Liver (tissue), 8 donors: ENCODE measurements at regions not wholly inside any gene's neighbourhood (a gene's known extent, or its start where the extent isn't known, plus 50 kb on each side); places are given as distances from the start of the nearest gene placed in this dataset.
A peak's percentile ranks its signal among the peaks of the same experiment; 100 is the strongest.

Source experiments
- DNase-seq: peaks from one replicate; pipeline ENCODE4 v3.0.0-alpha.2; 2017; ENCODE audit warnings: low spot score
- H3K27ac ChIP-seq, 2 donors: one replicate each; pipeline ENCODE4 v1.7.0; 2013; ENCODE audit warnings: inconsistent platforms in 2 of 2, low read length in 2 of 2, control low read depth in 1 of 2, low read depth in 1 of 2, mild to moderate bottlenecking in 1 of 2
- H3K27me3 ChIP-seq, 4 donors: one replicate each; pipeline versions ENCODE4 v1.6.1 to v1.7.0; 2013; ENCODE audit warnings: low read length in 3 of 4, inconsistent platforms in 1 of 4, mild to moderate bottlenecking in 1 of 4, moderate library complexity in 1 of 4; ENCODE audit not compliant: control insufficient read depth in 4 of 4, insufficient read depth in 4 of 4
- H3K36me3 ChIP-seq, 4 donors: one replicate each; pipeline versions ENCODE4 v1.6.1 to v1.7.0; 2013; ENCODE audit warnings: low read length in 3 of 4, mild to moderate bottlenecking in 3 of 4, low read depth in 1 of 4, moderate library complexity in 1 of 4; ENCODE audit not compliant: control insufficient read depth in 4 of 4, insufficient read depth in 3 of 4
- H3K4me1 ChIP-seq, 4 donors: one replicate each; pipeline versions ENCODE4 v1.6.1 to v1.7.0; 2013; ENCODE audit warnings: low read length in 3 of 4, mild to moderate bottlenecking in 3 of 4, moderate library complexity in 1 of 4; ENCODE audit not compliant: control insufficient read depth in 4 of 4, insufficient read depth in 4 of 4
- H3K4me3 ChIP-seq, 3 donors: one replicate each; pipeline versions ENCODE4 v1.6.1 to v1.7.0; 2013; ENCODE audit warnings: low read length in 3 of 3, control low read depth in 1 of 3, low read depth in 1 of 3, mild to moderate bottlenecking in 1 of 3
- H3K9ac ChIP-seq, 2 donors: one replicate each; pipeline ENCODE4 v1.7.0; 2013; ENCODE audit warnings: low read length in 2 of 2, mild to moderate bottlenecking in 2 of 2, moderate library complexity in 2 of 2, control low read depth in 1 of 2, low read depth in 1 of 2
- H3K9me3 ChIP-seq, 4 donors: one replicate each; pipeline versions ENCODE4 v1.6.1 to v1.7.0; 2013; ENCODE audit warnings: low read length in 3 of 4; ENCODE audit not compliant: control insufficient read depth in 4 of 4
- FOXA1 ChIP-seq: IDR thresholded peaks from 2 replicates; pipeline ENCODE4 v1.6.1; 2016; ENCODE audit warnings: antibody characterized with exemption
- FOXA2 ChIP-seq: IDR thresholded peaks from 2 replicates; pipeline ENCODE4 v1.6.1; 2016; ENCODE audit warnings: antibody characterized with exemption
- HNF4A ChIP-seq, 2 donors: conservative IDR thresholded peaks; 2 replicates each; pipeline ENCODE4 v1.6.1; 2016; ENCODE audit warnings: antibody characterized with exemption in 2 of 2, mild to moderate bottlenecking in 2 of 2
- NR2F2 ChIP-seq: IDR thresholded peaks from 2 replicates; pipeline ENCODE4 v1.6.1; 2016; ENCODE audit warnings: antibody characterized with exemption
- RAD21 ChIP-seq, 2 donors: IDR thresholded peaks; 2 replicates each; pipeline ENCODE4 v1.6.1; 2016; ENCODE audit warnings: antibody characterized with exemption in 2 of 2, mild to moderate bottlenecking in 2 of 2
- SP1 ChIP-seq: IDR thresholded peaks from 2 replicates; pipeline ENCODE4 v1.6.1; 2018; ENCODE audit warnings: antibody characterized with exemption, mild to moderate bottlenecking
- TAF1 ChIP-seq: conservative IDR thresholded peaks from 2 replicates; pipeline ENCODE4 v1.6.1; 2016; ENCODE audit warnings: antibody characterized with exemption, mild to moderate bottlenecking
- WGBS: extraction: QIAGEN DNeasy Blood & Tissue Kit; methylation state at CpG from one replicate; pipeline ENCODE4 v1.1.7; 2013; 5-methylcytosine and 5-hydroxymethylcytosine counted together
- TF ChIP-seq, protein P1 (sequence below): IDR thresholded peaks from 2 replicates; pipeline ENCODE4 v1.6.1; 2016; ENCODE audit warnings: antibody characterized with exemption
- TF ChIP-seq, protein P2 (sequence below): fragments of 150-350 bp; IDR thresholded peaks from 2 replicates; pipeline ENCODE4 v1.5.1; 2017; ENCODE audit warnings: improper control_type of control experiment, low read depth, low read length; ENCODE audit not compliant: missing input control
- TF ChIP-seq, protein P3 (sequence below): IDR thresholded peaks from 2 replicates; pipeline ENCODE4 v1.6.1; 2016; ENCODE audit warnings: antibody characterized with exemption
- TF ChIP-seq, protein P4 (sequence below): IDR thresholded peaks from 2 replicates; pipeline ENCODE4 v1.6.1; 2016; ENCODE audit warnings: antibody characterized with exemption, mild to moderate bottlenecking
- donor health status: healthy.
- donor health status: healthy.
- donor health status: healthy.
- donor health status: healthy.
- donor health status: healthy.

DNA sequence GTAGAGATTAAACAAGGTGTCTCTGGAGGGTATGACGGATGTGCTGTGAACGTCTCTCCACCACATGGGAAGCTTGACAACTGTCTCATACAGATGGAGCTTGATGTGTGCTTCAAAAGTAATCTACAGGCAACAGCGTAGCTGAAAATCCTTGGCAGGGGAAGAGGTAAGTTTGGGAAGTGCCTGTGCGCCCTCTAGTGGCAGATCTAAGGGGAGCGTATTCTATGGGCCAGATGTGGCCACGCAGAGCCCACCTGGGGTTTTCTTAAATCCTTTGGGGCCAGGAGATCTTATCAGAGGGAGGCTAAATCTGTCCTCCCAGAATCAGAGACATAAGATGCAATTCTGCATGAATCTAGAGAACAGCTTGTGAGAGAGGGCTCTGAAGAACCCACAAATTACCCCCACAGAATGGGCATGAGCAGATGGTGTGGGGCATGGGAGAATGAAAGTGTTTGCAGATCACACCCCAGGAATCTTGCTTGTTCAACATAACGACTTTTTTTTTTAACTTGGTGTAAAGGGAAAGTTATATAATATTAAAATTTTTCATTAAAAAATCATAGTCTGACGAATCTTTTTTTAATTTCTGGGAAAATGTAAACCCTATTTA lies 91.2 kb upstream of the MPP7 start:
- no peaks in the 10 kb centered on the region for H3K4me1 ChIP-seq
- 12% methylated on average over 8 of the region's 8 CpGs for WGBS
- TF ChIP-seq, protein P1, sequence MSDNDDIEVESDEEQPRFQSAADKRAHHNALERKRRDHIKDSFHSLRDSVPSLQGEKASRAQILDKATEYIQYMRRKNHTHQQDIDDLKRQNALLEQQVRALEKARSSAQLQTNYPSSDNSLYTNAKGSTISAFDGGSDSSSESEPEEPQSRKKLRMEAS, result no peak
- TF ChIP-seq RAD21 (IDR thresholded peaks at IDR 0.05), result peak; percentile 78 to 85
- TF ChIP-seq, protein P2, sequence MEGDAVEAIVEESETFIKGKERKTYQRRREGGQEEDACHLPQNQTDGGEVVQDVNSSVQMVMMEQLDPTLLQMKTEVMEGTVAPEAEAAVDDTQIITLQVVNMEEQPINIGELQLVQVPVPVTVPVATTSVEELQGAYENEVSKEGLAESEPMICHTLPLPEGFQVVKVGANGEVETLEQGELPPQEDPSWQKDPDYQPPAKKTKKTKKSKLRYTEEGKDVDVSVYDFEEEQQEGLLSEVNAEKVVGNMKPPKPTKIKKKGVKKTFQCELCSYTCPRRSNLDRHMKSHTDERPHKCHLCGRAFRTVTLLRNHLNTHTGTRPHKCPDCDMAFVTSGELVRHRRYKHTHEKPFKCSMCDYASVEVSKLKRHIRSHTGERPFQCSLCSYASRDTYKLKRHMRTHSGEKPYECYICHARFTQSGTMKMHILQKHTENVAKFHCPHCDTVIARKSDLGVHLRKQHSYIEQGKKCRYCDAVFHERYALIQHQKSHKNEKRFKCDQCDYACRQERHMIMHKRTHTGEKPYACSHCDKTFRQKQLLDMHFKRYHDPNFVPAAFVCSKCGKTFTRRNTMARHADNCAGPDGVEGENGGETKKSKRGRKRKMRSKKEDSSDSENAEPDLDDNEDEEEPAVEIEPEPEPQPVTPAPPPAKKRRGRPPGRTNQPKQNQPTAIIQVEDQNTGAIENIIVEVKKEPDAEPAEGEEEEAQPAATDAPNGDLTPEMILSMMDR, result peak; percentile 75
- TF ChIP-seq, protein P3, sequence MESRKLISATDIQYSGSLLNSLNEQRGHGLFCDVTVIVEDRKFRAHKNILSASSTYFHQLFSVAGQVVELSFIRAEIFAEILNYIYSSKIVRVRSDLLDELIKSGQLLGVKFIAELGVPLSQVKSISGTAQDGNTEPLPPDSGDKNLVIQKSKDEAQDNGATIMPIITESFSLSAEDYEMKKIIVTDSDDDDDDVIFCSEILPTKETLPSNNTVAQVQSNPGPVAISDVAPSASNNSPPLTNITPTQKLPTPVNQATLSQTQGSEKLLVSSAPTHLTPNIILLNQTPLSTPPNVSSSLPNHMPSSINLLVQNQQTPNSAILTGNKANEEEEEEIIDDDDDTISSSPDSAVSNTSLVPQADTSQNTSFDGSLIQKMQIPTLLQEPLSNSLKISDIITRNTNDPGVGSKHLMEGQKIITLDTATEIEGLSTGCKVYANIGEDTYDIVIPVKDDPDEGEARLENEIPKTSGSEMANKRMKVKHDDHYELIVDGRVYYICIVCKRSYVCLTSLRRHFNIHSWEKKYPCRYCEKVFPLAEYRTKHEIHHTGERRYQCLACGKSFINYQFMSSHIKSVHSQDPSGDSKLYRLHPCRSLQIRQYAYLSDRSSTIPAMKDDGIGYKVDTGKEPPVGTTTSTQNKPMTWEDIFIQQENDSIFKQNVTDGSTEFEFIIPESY, result no peak
- no peak for TF ChIP-seq FOXA2
- peak; percentile 62 for DNase-seq
- H3K27ac ChIP-seq, result no peak overlapping the region
- H3K4me3 ChIP-seq, result no peak overlapping the region
- H3K27me3 ChIP-seq, result no peaks in the 10 kb centered on the region
- no peaks in the 10 kb centered on the region for H3K9me3 ChIP-seq
- H3K9ac ChIP-seq, result no peak overlapping the region
- H3K36me3 ChIP-seq, result no peaks in the 10 kb centered on the region

DNA sequence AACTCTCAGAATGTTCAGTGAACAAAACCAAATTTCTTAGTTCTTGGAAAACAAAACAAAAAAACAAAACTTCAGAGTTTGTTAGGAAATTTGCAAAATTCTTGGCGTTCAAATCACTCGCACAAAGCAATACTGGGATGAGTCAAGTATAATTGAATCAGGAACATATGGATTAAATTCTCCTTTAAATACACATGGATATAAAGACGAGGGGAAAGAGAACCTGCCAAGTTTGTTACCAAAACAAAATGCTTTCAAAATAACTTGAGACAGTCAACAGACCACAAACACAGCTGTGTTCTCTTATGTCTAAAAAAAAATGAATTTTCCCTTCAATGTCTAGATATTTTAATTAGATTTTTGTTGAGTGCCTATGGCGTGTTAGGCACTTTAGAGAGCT lies 93.5 kb upstream of the MPP7 start:
- 84% methylated on average over 4 of the region's 4 CpGs for WGBS
- no peak overlapping the region for H3K4me3 ChIP-seq
- H3K9ac ChIP-seq, result no peak overlapping the region
- H3K27ac ChIP-seq, result no peak overlapping the region
- TF ChIP-seq HNF4A (conservative IDR thresholded peaks at IDR 0.05), result no peak
- no peak for TF ChIP-seq TAF1
- TF ChIP-seq, protein P4, sequence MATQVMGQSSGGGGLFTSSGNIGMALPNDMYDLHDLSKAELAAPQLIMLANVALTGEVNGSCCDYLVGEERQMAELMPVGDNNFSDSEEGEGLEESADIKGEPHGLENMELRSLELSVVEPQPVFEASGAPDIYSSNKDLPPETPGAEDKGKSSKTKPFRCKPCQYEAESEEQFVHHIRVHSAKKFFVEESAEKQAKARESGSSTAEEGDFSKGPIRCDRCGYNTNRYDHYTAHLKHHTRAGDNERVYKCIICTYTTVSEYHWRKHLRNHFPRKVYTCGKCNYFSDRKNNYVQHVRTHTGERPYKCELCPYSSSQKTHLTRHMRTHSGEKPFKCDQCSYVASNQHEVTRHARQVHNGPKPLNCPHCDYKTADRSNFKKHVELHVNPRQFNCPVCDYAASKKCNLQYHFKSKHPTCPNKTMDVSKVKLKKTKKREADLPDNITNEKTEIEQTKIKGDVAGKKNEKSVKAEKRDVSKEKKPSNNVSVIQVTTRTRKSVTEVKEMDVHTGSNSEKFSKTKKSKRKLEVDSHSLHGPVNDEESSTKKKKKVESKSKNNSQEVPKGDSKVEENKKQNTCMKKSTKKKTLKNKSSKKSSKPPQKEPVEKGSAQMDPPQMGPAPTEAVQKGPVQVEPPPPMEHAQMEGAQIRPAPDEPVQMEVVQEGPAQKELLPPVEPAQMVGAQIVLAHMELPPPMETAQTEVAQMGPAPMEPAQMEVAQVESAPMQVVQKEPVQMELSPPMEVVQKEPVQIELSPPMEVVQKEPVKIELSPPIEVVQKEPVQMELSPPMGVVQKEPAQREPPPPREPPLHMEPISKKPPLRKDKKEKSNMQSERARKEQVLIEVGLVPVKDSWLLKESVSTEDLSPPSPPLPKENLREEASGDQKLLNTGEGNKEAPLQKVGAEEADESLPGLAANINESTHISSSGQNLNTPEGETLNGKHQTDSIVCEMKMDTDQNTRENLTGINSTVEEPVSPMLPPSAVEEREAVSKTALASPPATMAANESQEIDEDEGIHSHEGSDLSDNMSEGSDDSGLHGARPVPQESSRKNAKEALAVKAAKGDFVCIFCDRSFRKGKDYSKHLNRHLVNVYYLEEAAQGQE, result no peak
- no peak for TF ChIP-seq NR2F2
- no peak for TF ChIP-seq SP1
- TF ChIP-seq FOXA1, result no peak
- no peak for TF ChIP-seq RAD21 (IDR thresholded peaks at IDR 0.05)
- TF ChIP-seq, protein P3, result no peak
- no peaks in the 10 kb centered on the region for H3K9me3 ChIP-seq
- no peak for DNase-seq
- no peaks in the 10 kb centered on the region for H3K36me3 ChIP-seq
- peaks cover 0 to under 1% (median 0%) of the 10 kb centered on the region in 4 donors for H3K4me1 ChIP-seq
- H3K27me3 ChIP-seq, result no peaks in the 10 kb centered on the region
